ENCODE measurements at regions not wholly inside any gene's neighbourhood (a gene's known extent, or its start where the extent isn't known, plus 50 kb on each side); places are given as distances from the start of the nearest gene placed in this dataset.

GRCh38 chr12:90071996-90072395 is 363.4 kb upstream of the ATP2B1 start:
- Histone ChIP-seq H4K20me1 (ENCODE audit: control insufficient read depth, extremely low read depth, insufficient read depth, low read length) (no peaks in the 10 kb centered on the region), H3K4me3 (replicated peaks in 1 of 4; ENCODE audit: control extremely low read depth in 1 of 4, insufficient read depth in 1 of 4, low read depth in 3 of 4, low read length in 4 of 4) (no peak overlapping the region), H3K79me2 (ENCODE audit: control insufficient read depth, insufficient read depth, low read length) (no peaks in the 10 kb centered on the region), H3K4me1 (ENCODE audit: control insufficient read depth, extremely low read depth, insufficient read depth, low read length) (no peaks in the 10 kb centered on the region), H3K27ac (ENCODE audit: insufficient read depth, low read length) (no peak overlapping the region), H3K4me2 (ENCODE audit: extremely low read depth, insufficient read depth, low read length) (no peak overlapping the region), H2AFZ (ENCODE audit: low read length) (peak overlapping the region; percentile 43), H3K36me3 (ENCODE audit: control insufficient read depth, insufficient read depth, low read length) (no peaks in the 10 kb centered on the region), H3K27me3 (ENCODE audit: control insufficient read depth, insufficient read depth, low read length) (no peaks in the 10 kb centered on the region), H3K9me3 (ENCODE audit: control insufficient read depth, insufficient read depth, low read depth, low read length) (no peaks in the 10 kb centered on the region), H3K9ac (ENCODE audit: insufficient read depth, low read length) (no peak overlapping the region)
- DNase-seq (ENCODE audit: low read depth in 2 of 2) = no peak
- TF ChIP-seq, protein P1, sequence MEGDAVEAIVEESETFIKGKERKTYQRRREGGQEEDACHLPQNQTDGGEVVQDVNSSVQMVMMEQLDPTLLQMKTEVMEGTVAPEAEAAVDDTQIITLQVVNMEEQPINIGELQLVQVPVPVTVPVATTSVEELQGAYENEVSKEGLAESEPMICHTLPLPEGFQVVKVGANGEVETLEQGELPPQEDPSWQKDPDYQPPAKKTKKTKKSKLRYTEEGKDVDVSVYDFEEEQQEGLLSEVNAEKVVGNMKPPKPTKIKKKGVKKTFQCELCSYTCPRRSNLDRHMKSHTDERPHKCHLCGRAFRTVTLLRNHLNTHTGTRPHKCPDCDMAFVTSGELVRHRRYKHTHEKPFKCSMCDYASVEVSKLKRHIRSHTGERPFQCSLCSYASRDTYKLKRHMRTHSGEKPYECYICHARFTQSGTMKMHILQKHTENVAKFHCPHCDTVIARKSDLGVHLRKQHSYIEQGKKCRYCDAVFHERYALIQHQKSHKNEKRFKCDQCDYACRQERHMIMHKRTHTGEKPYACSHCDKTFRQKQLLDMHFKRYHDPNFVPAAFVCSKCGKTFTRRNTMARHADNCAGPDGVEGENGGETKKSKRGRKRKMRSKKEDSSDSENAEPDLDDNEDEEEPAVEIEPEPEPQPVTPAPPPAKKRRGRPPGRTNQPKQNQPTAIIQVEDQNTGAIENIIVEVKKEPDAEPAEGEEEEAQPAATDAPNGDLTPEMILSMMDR (conservative IDR thresholded peaks at IDR 0.05 in 1 of 2, IDR thresholded peaks at IDR 0.05 in 1 of 2; ENCODE audit: low read depth in 1 of 2, low read length in 2 of 2) = no peak
- no peak for TF ChIP-seq EZH2 (IDR thresholded peaks at IDR 0.05; ENCODE audit: low read length, missing control alignments)

GRCh38 chr12:90069711-90070110 is 361.1 kb upstream of the ATP2B1 start:
- no peaks in the 10 kb centered on the region for H3K79me2 ChIP-seq (ENCODE audit: control insufficient read depth, insufficient read depth, low read length)
- no peak overlapping the region for H3K27ac ChIP-seq (ENCODE audit: insufficient read depth, low read length)
- no peaks in the 10 kb centered on the region for H3K27me3 ChIP-seq (ENCODE audit: control insufficient read depth, insufficient read depth, low read length)
- no peaks in the 10 kb centered on the region for H3K36me3 ChIP-seq (ENCODE audit: control insufficient read depth, insufficient read depth, low read length)
- no peak overlapping the region for H3K4me3 ChIP-seq (replicated peaks in 1 of 4; ENCODE audit: control extremely low read depth in 1 of 4, insufficient read depth in 1 of 4, low read depth in 3 of 4, low read length in 4 of 4)
- no peak overlapping the region for H3K4me2 ChIP-seq (ENCODE audit: extremely low read depth, insufficient read depth, low read length)
- no peaks in the 10 kb centered on the region for H4K20me1 ChIP-seq (ENCODE audit: control insufficient read depth, extremely low read depth, insufficient read depth, low read length)
- no peak overlapping the region for H3K9ac ChIP-seq (ENCODE audit: insufficient read depth, low read length)
- H3K4me1 ChIP-seq (ENCODE audit: control insufficient read depth, extremely low read depth, insufficient read depth, low read length) = no peaks in the 10 kb centered on the region
- TF ChIP-seq, protein P1 (conservative IDR thresholded peaks at IDR 0.05 in 1 of 2, IDR thresholded peaks at IDR 0.05 in 1 of 2; ENCODE audit: low read depth in 1 of 2, low read length in 2 of 2) = no peak
- TF ChIP-seq EZH2 (IDR thresholded peaks at IDR 0.05; ENCODE audit: low read length, missing control alignments) = no peak
- H2AFZ ChIP-seq (ENCODE audit: low read length) = no peak overlapping the region
- H3K9me3 ChIP-seq (ENCODE audit: control insufficient read depth, insufficient read depth, low read depth, low read length) = no peaks in the 10 kb centered on the region
- no peak for DNase-seq (ENCODE audit: low read depth in 2 of 2)

DNA sequence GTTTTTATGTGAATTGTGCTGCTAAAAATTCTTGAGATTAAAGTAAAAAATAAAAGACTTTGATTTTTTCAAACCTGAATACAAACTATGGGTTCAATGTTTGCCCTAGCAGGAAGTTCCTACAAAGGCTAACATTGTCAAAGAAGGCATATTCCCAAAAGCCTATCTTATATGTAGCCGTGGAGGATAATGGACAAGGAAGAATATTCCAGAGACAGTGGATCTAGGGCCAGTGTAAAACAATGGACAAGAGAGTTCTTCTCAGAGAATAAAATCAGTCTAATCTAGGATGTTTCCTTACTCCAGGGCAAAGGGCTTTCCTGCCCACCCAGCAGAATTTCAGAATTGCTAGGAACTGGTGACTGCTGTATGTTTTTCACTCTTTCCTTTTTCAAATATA is 359.2 kb upstream of the ATP2B1 start:
- Histone ChIP-seq H2AFZ (ENCODE audit: low read length) (no peak overlapping the region), H3K9ac (ENCODE audit: insufficient read depth, low read length) (no peak overlapping the region), H3K4me2 (ENCODE audit: extremely low read depth, insufficient read depth, low read length) (no peak overlapping the region), H3K79me2 (ENCODE audit: control insufficient read depth, insufficient read depth, low read length) (no peaks in the 10 kb centered on the region), H3K27ac (ENCODE audit: insufficient read depth, low read length) (no peak overlapping the region), H3K9me3 (ENCODE audit: control insufficient read depth, insufficient read depth, low read depth, low read length) (no peaks in the 10 kb centered on the region), H4K20me1 (ENCODE audit: control insufficient read depth, extremely low read depth, insufficient read depth, low read length) (no peaks in the 10 kb centered on the region), H3K27me3 (ENCODE audit: control insufficient read depth, insufficient read depth, low read length) (no peaks in the 10 kb centered on the region), H3K4me3 (replicated peaks in 1 of 4; ENCODE audit: control extremely low read depth in 1 of 4, insufficient read depth in 1 of 4, low read depth in 3 of 4, low read length in 4 of 4) (no peak overlapping the region), H3K36me3 (ENCODE audit: control insufficient read depth, insufficient read depth, low read length) (no peaks in the 10 kb centered on the region), H3K4me1 (ENCODE audit: control insufficient read depth, extremely low read depth, insufficient read depth, low read length) (no peaks in the 10 kb centered on the region)
- TF ChIP-seq, protein P1 (conservative IDR thresholded peaks at IDR 0.05 in 1 of 2, IDR thresholded peaks at IDR 0.05 in 1 of 2; ENCODE audit: low read depth in 1 of 2, low read length in 2 of 2) = no peak
- TF ChIP-seq EZH2 (IDR thresholded peaks at IDR 0.05; ENCODE audit: low read length, missing control alignments) = no peak
- no peak for DNase-seq (ENCODE audit: low read depth in 2 of 2)
